ENCODE measurements at regions not wholly inside any gene's neighbourhood (a gene's known extent, or its start where the extent isn't known, plus 50 kb on each side); places are given as distances from the start of the nearest gene placed in this dataset.

GRCh38 chr6:168192901-168193815 lies 114.1 kb upstream of the FRMD1 start:
- Histone ChIP-seq H4K5ac (ENCODE audit: low read depth, low read length) (no peak overlapping the region), H3K9me1 (ENCODE audit: insufficient read depth, low read length) (no peaks in the 10 kb centered on the region), H4K20me1 (ENCODE audit: insufficient read depth, low read length) (no peaks in the 10 kb centered on the region), H3K9ac (ENCODE audit: low read depth, low read length) (no peak overlapping the region), H2BK20ac (ENCODE audit: low read depth, low read length) (no peak overlapping the region), H3K14ac (replicated peaks; ENCODE audit: low read depth, low read length) (no peak overlapping the region), H2AK9ac (replicated peaks; ENCODE audit: low read depth, low read length, poor library complexity) (no peak overlapping the region), H3K4me1 (ENCODE audit: control insufficient read depth, insufficient read depth, low read length) (no peaks in the 10 kb centered on the region), H2AK5ac (ENCODE audit: low read depth, low read length) (no peak overlapping the region), H2BK5ac (ENCODE audit: low read depth, low read length, poor library complexity, severe bottlenecking) (no peak overlapping the region), H4K8ac (ENCODE audit: low read depth in 2 of 2, low read length in 2 of 2) (no peak overlapping the region), H3K79me1 (ENCODE audit: low read depth in 1 of 2, low read length in 2 of 2) (no peaks in the 10 kb centered on the region), H2BK15ac (ENCODE audit: low read depth, low read length) (no peak overlapping the region), H4K91ac (ENCODE audit: insufficient read depth, low read depth, low read length) (no peak overlapping the region), H3K4ac (ENCODE audit: low read depth, low read length) (no peak overlapping the region), H3K36me3 (ENCODE audit: control insufficient read depth, insufficient read depth, low read length) (no peaks in the 10 kb centered on the region), H3K23ac (ENCODE audit: low read depth, low read length) (no peak overlapping the region), H3K56ac (ENCODE audit: extremely low read depth, insufficient read depth, low read length) (no peak overlapping the region), H3K27ac (ENCODE audit: insufficient read depth, low read length) (no peak overlapping the region), H3K18ac (ENCODE audit: low read depth, low read length) (no peak overlapping the region), H2AFZ (replicated peaks; ENCODE audit: low read length, poor library complexity) (no peak overlapping the region), H2BK120ac (ENCODE audit: low read depth, low read length) (no peak overlapping the region), H3K4me2 (ENCODE audit: low read depth, low read length) (no peak overlapping the region), H3K9me3 (ENCODE audit: control insufficient read depth, insufficient read depth, low read length) (peaks cover 37% of the 10 kb centered on the region), H3K27me3 (ENCODE audit: control insufficient read depth, insufficient read depth, low read length) (no peaks in the 10 kb centered on the region), H3K4me3 (ENCODE audit: insufficient read depth, low read depth, low read length) (no peak overlapping the region)
- dilution Hi-C loops (cut with HindIII; ENCODE audit: low sequenced_read_pairs, unreplicated experiment) (no loop called here), intact Hi-C loops (cut with micrococcal nuclease) (no loop called here), in situ Hi-C loops (cut with MboI; ENCODE audit: low sequenced_read_pairs) (no loop called here)
- 75% methylated on average over 26 of the region's 47 CpGs; no CpG with 5 or more reads in 1 of the 2 experiments for WGBS, 2 experiments (ENCODE audit: extremely low coverage in 2 of 2, insufficient read length in 1 of 2)
- no TSS peak for BruUV-seq (replicated peaks)
- ATAC-seq (ENCODE audit: low read depth): no peak
- DNase-seq: no peak
- ChIA-PET POLR2A (ENCODE audit: unreplicated experiment) (no interaction called here), CTCF (no interaction called here)
- TF ChIP-seq MXI1 (IDR thresholded peaks at IDR 0.05; ENCODE audit: borderline replicate concordance, low read depth, low read length) (no peak), FOS (IDR thresholded peaks at IDR 0.05; ENCODE audit: low read depth, low read length) (no peak), BHLHE40 (IDR thresholded peaks at IDR 0.05; ENCODE audit: low read depth, low read length) (no peak), ELK1 (IDR thresholded peaks at IDR 0.05; ENCODE audit: borderline replicate concordance, low read depth, low read length) (no peak), RFX5 (IDR thresholded peaks at IDR 0.05; ENCODE audit: low read depth, low read length) (no peak), CHD1 (IDR thresholded peaks at IDR 0.05; ENCODE audit: low read depth, low read length) (no peak), NFE2L2 (IDR thresholded peaks at IDR 0.05; ENCODE audit: low read depth, low read length) (no peak), CTCF (conservative IDR thresholded peaks at IDR 0.05; ENCODE audit: low read depth, low read length) (no peak), MAFK (IDR thresholded peaks at IDR 0.05; ENCODE audit: low read depth, low read length) (no peak), MAZ (IDR thresholded peaks at IDR 0.05; ENCODE audit: borderline replicate concordance, low read depth, low read length) (no peak), RCOR1 (IDR thresholded peaks at IDR 0.05; ENCODE audit: insufficient replicate concordance, low read length) (no peak), SMC3 (IDR thresholded peaks at IDR 0.05; ENCODE audit: low read depth, low read length) (no peak), USF2 (IDR thresholded peaks at IDR 0.05; ENCODE audit: low read depth, low read length) (no peak), POLR2A (IDR thresholded peaks at IDR 0.05; ENCODE audit: low read depth, low read length) (no peak), RAD21 (IDR thresholded peaks at IDR 0.05; ENCODE audit: low read length) (no peak)

Data from IMR-90 (cell line).